ENCODE measurements at regions not wholly inside any gene's neighbourhood (a gene's known extent, or its start where the extent isn't known, plus 50 kb on each side); places are given as distances from the start of the nearest gene placed in this dataset.

DNA sequence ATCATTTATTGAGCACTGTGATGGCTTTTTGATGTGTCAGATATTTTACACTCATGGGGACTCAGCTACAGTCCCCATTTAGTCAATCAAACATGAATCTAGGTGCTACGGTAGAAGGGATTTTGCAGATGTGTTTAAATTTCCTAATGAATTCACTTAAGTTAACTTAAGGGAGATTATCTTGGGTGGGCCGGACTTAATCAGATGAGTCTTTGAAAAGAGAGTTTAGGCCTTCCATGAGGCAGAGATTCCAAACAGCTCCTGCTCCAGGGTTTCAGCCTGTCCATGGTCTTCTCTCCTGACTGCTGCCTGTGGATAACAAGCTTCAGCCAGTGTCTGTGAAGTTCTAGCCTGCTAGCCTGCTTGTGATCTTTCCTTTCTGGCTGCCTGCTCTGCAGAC, 202.4 kb downstream of the IDS start:
- no peaks in the 10 kb centered on the region for H3K79me2 ChIP-seq (ENCODE audit: low read depth)
- ChIA-PET POLR2A (ENCODE audit: unreplicated experiment) (no interaction called here), CTCF (no interaction called here)
- H4K20me1 ChIP-seq (ENCODE audit: insufficient read depth), result no peaks in the 10 kb centered on the region
- H3K27ac ChIP-seq, result no peak overlapping the region
- H3K27me3 ChIP-seq (ENCODE audit: insufficient read depth, low read depth), result no peaks in the 10 kb centered on the region
- no peak for DNase-seq
- no peaks in the 10 kb centered on the region for H3K9me3 ChIP-seq (ENCODE audit: insufficient read depth, low read depth)
- H3K9me2 ChIP-seq (ENCODE audit: insufficient read depth), result no peaks in the 10 kb centered on the region
- no peak overlapping the region for H3K4me3 ChIP-seq
- no peak overlapping the region for H3K4me2 ChIP-seq
- H2AFZ ChIP-seq, result no peak overlapping the region
- H3K36me3 ChIP-seq (ENCODE audit: low read depth), result no peaks in the 10 kb centered on the region
- intact Hi-C loops (cut with micrococcal nuclease; ENCODE audit: unreplicated experiment), result no loop called here
- BruUV-seq (replicated peaks), result no TSS peak
- H3F3A ChIP-seq (ENCODE audit: insufficient read depth, low read depth), result no peaks in the 10 kb centered on the region
- TF ChIP-seq EZH2 (IDR thresholded peaks at IDR 0.05; ENCODE audit: low read depth) (no peak), CTCF (conservative IDR thresholded peaks at IDR 0.05) (no peak)
- H3K4me1 ChIP-seq (replicated peaks; ENCODE audit: insufficient read depth), result no peaks in the 10 kb centered on the region

- H4K20me1 ChIP-seq (ENCODE audit: insufficient read depth), result no peaks in the 10 kb centered on the region
- no peak for DNase-seq
- no peak for TF ChIP-seq EZH2 (IDR thresholded peaks at IDR 0.05; ENCODE audit: low read depth)
- no peak for TF ChIP-seq CTCF (conservative IDR thresholded peaks at IDR 0.05)
- H3K79me2 ChIP-seq (ENCODE audit: low read depth), result no peaks in the 10 kb centered on the region
- H3K4me1 ChIP-seq (replicated peaks; ENCODE audit: insufficient read depth), result no peaks in the 10 kb centered on the region
- BruUV-seq (replicated peaks), result no TSS peak
- H3K36me3 ChIP-seq (ENCODE audit: low read depth), result no peaks in the 10 kb centered on the region
- intact Hi-C loops (cut with micrococcal nuclease; ENCODE audit: unreplicated experiment), result no loop called here
- no peak overlapping the region for H3K4me2 ChIP-seq
- CTCF ChIA-PET, result no interaction called here
- H3F3A ChIP-seq (ENCODE audit: insufficient read depth, low read depth), result no peaks in the 10 kb centered on the region
- no peak overlapping the region for H3K27ac ChIP-seq
- H3K9me2 ChIP-seq (ENCODE audit: insufficient read depth), result no peaks in the 10 kb centered on the region
- H3K4me3 ChIP-seq, result no peak overlapping the region
- H2AFZ ChIP-seq, result no peak overlapping the region
- H3K27me3 ChIP-seq (ENCODE audit: insufficient read depth, low read depth), result 0 out of 2 replicates have a peak, but pooled peaks cover 4% of the 10 kb centered on the region
- H3K9me3 ChIP-seq (ENCODE audit: insufficient read depth, low read depth), result no peaks in the 10 kb centered on the region
- POLR2A ChIA-PET (ENCODE audit: unreplicated experiment), result no interaction called here
These were observed 207.0 kb downstream of the IDS start for GRCh38 chrX:149298111-149298510.

GRCh38 chrX:149296092-149296491, 209.0 kb downstream of the IDS start:
- Histone ChIP-seq H3F3A (ENCODE audit: insufficient read depth, low read depth) (no peaks in the 10 kb centered on the region), H3K36me3 (ENCODE audit: low read depth) (no peaks in the 10 kb centered on the region), H3K9me2 (ENCODE audit: insufficient read depth) (no peaks in the 10 kb centered on the region), H3K4me3 (no peak overlapping the region), H4K20me1 (ENCODE audit: insufficient read depth) (no peaks in the 10 kb centered on the region), H3K27ac (no peak overlapping the region), H3K9me3 (ENCODE audit: insufficient read depth, low read depth) (no peaks in the 10 kb centered on the region), H3K4me1 (replicated peaks; ENCODE audit: insufficient read depth) (no peaks in the 10 kb centered on the region), H3K4me2 (no peak overlapping the region), H3K79me2 (ENCODE audit: low read depth) (no peaks in the 10 kb centered on the region), H2AFZ (no peak overlapping the region), H3K27me3 (ENCODE audit: insufficient read depth, low read depth) (0 out of 2 replicates have a peak, but pooled peaks cover 4% of the 10 kb centered on the region)
- POLR2A ChIA-PET (ENCODE audit: unreplicated experiment), result no interaction called here
- intact Hi-C loops (cut with micrococcal nuclease; ENCODE audit: unreplicated experiment), result no loop called here
- no peak for DNase-seq
- no TSS peak for BruUV-seq (replicated peaks)
- TF ChIP-seq CTCF (conservative IDR thresholded peaks at IDR 0.05), result no peak
- CTCF ChIA-PET, result no interaction called here

Data from PC-9 (cell line).